Spleen (tissue), 7 donors: ENCODE measurements at regions not wholly inside any gene's neighbourhood (a gene's known extent, or its start where the extent isn't known, plus 50 kb on each side); places are given as distances from the start of the nearest gene placed in this dataset.

Source experiments
- POLR2A ChIP-seq, 3 donors: fragments of 450-650 bp; IDR thresholded peaks; one replicate each; pipeline ENCODE4 v1.5.1; 2017; ENCODE audit warnings: antibody characterized with exemption in 3 of 3, mild to moderate bottlenecking in 1 of 3
- POLR2AphosphoS5 ChIP-seq, 3 donors: sonication (generic); formaldehyde crosslinking; IDR thresholded peaks; one replicate each; pipeline ENCODE4 v1.5.1; 2017; ENCODE audit warnings: antibody characterized with exemption in 3 of 3
- TF ChIP-seq, protein P1 (sequence below), 11 experiments: fragments of 200-600 bp in 7 of 11; fragments of 450-650 bp in 4 of 11; sonication (generic) in 4 of 11; IDR thresholded peaks in 8 of 11; conservative IDR thresholded peaks in 3 of 11; 1 replicate in 7 of 11; 2 replicates in 4 of 11; pipeline versions ENCODE4 v1.4.0 to v1.8.0; 2016 to 2021; ENCODE audit warnings: antibody characterized with exemption in 11 of 11, inconsistent platforms in 4 of 11, mild to moderate bottlenecking in 1 of 11
- donor health status: DM: no; HTN: no; CAD: no; lungs with moderate emphysema.
- donor health status: DM: no; HTN: no; CAD: no.
- donor health status: DM: no; HTN: no; CAD: no.

DNA sequence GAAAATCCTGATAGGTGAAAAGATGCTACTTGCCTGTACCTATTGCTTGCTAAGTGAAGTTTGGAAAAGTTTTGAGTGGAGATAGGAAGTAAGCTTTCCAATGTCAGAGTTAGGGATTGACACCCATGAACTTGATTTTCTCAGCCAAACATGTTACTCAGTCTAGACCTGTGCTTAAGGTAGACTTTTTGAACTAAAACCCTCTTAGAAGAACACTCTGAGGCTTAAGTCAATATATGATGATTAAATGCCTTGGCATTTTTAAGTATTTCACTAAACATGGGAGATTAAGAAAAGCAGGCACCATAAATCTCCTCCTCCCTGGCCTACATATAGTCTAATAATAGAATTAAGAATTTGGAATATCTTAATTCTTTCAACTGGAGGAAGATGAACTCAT is 785.6 kb upstream of the SOX9 start:
- TF ChIP-seq, protein P1, sequence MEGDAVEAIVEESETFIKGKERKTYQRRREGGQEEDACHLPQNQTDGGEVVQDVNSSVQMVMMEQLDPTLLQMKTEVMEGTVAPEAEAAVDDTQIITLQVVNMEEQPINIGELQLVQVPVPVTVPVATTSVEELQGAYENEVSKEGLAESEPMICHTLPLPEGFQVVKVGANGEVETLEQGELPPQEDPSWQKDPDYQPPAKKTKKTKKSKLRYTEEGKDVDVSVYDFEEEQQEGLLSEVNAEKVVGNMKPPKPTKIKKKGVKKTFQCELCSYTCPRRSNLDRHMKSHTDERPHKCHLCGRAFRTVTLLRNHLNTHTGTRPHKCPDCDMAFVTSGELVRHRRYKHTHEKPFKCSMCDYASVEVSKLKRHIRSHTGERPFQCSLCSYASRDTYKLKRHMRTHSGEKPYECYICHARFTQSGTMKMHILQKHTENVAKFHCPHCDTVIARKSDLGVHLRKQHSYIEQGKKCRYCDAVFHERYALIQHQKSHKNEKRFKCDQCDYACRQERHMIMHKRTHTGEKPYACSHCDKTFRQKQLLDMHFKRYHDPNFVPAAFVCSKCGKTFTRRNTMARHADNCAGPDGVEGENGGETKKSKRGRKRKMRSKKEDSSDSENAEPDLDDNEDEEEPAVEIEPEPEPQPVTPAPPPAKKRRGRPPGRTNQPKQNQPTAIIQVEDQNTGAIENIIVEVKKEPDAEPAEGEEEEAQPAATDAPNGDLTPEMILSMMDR (IDR thresholded peaks at IDR 0.05 in 8 of 11, conservative IDR thresholded peaks at IDR 0.05 in 3 of 11) = no peak
- TF ChIP-seq POLR2A (IDR thresholded peaks at IDR 0.05) (no peak), POLR2AphosphoS5 (IDR thresholded peaks at IDR 0.05) (no peak)
